ENCODE measurements at regions not wholly inside any gene's neighbourhood (a gene's known extent, or its start where the extent isn't known, plus 50 kb on each side); places are given as distances from the start of the nearest gene placed in this dataset.

GRCh38 chr1:218967254-218967653, 206.4 kb upstream of the LYPLAL1 start:
- no peak for DNase-seq (ENCODE audit: low read depth)
- no peak for TF ChIP-seq CTCF (IDR thresholded peaks at IDR 0.05; ENCODE audit: insufficient read depth, low read length)
- no peak overlapping the region for H3K4me3 ChIP-seq (ENCODE audit: low read depth, low read length)

GRCh38 chr1:218967836-218968235, 205.8 kb upstream of the LYPLAL1 start:
- H3K4me3 ChIP-seq (ENCODE audit: low read depth, low read length): no peak overlapping the region
- DNase-seq (ENCODE audit: low read depth): peak; percentile 12
- no peak for TF ChIP-seq CTCF (IDR thresholded peaks at IDR 0.05; ENCODE audit: insufficient read depth, low read length)

GRCh38 chr1:218969006-218969405, 204.7 kb upstream of the LYPLAL1 start:
- no peak for TF ChIP-seq CTCF (IDR thresholded peaks at IDR 0.05; ENCODE audit: insufficient read depth, low read length)
- DNase-seq (ENCODE audit: low read depth): peak; percentile 11
- no peak overlapping the region for H3K4me3 ChIP-seq (ENCODE audit: low read depth, low read length)

GRCh38 chr1:218970397-218970990, 203.2 kb upstream of the LYPLAL1 start:
- no peak for DNase-seq (ENCODE audit: low read depth)
- TF ChIP-seq CTCF (IDR thresholded peaks at IDR 0.05; ENCODE audit: insufficient read depth, low read length): no peak
- H3K4me3 ChIP-seq (ENCODE audit: low read depth, low read length): no peak overlapping the region

- peak; percentile 32 for DNase-seq (ENCODE audit: low read depth)
- TF ChIP-seq CTCF (IDR thresholded peaks at IDR 0.05; ENCODE audit: insufficient read depth, low read length): no peak
- H3K4me3 ChIP-seq (ENCODE audit: low read depth, low read length): no peak overlapping the region
Measured at GRCh38 chr1:218971156-218971555, 202.5 kb upstream of the LYPLAL1 start.

GRCh38 chr1:218980881-218981280, 192.8 kb upstream of the LYPLAL1 start:
- no peak overlapping the region for H3K4me3 ChIP-seq (ENCODE audit: low read depth, low read length)
- no peak for TF ChIP-seq CTCF (IDR thresholded peaks at IDR 0.05; ENCODE audit: insufficient read depth, low read length)
- DNase-seq (ENCODE audit: low read depth): no peak

- no peak overlapping the region for H3K4me3 ChIP-seq (ENCODE audit: low read depth, low read length)
- TF ChIP-seq CTCF (IDR thresholded peaks at IDR 0.05; ENCODE audit: insufficient read depth, low read length): no peak
- no peak for DNase-seq (ENCODE audit: low read depth)
Measured at GRCh38 chr1:218982482-218982881, 191.2 kb upstream of the LYPLAL1 start.

Measured in fibroblast of the aortic adventitia (primary cell).